Activated CD4-positive, alpha-beta T cell treated with anti-CD3 and anti-CD28 coated beads, Interleukin-2, amount 10 ng/mL, durations not matched to agents 24 days and 14 days (primary cell): ENCODE measurements at regions not wholly inside any gene's neighbourhood (a gene's known extent, or its start where the extent isn't known, plus 50 kb on each side); places are given as distances from the start of the nearest gene placed in this dataset.

Source experiments
- DNase-seq: peaks from one replicate; pipeline ENCODE4 v3.0.0; 2022
- H3K27ac Mint-ChIP-seq: one replicate; pipeline ENCODE4 v1.8.0; 2022; ENCODE audit warnings: mild to moderate bottlenecking, mixed read lengths
- H3K27me3 Mint-ChIP-seq: one replicate; pipeline ENCODE4 v1.8.0; 2022; ENCODE audit warnings: mixed read lengths
- H3K36me3 Mint-ChIP-seq: one replicate; pipeline ENCODE4 v1.8.0; 2022; ENCODE audit warnings: low read depth, mild to moderate bottlenecking, mixed read lengths
- H3K4me1 Mint-ChIP-seq: one replicate; pipeline ENCODE4 v1.8.0; 2021; ENCODE audit warnings: mixed read lengths
- H3K4me3 Mint-ChIP-seq: one replicate; pipeline ENCODE4 v1.8.0; 2022; ENCODE audit warnings: mild to moderate bottlenecking, moderate library complexity, mixed read lengths
- H3K9me3 Mint-ChIP-seq: one replicate; pipeline ENCODE4 v1.8.0; 2021; ENCODE audit warnings: mixed read lengths
- intact Hi-C: fragments of 100-400 bp; cut with micrococcal nuclease; formaldehyde crosslinking; loops from one replicate; pipeline ENCODE4 v1.15.1; 2023

DNA sequence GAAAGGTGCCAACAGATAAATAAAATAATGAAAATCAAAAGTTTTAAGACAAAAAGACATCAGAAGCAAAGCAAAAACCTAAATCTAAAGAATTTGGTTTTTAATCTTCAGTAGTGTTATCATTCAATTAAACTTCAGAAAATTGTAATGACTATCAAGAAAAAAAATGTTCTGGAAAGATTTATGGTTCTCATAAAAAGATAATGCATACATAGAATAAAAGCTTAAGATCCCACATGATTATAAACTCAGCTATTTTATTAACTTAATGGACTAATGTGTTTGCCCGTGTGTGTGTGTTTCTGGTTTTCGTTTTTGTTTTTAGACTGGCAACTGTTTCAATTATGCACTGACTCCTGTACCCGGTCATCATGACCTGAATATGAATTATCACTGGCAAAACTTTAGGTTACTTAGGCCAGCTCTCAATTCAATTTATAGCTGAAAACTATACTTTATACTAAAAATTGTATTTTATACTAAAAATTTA is 217.5 kb upstream of the DKK2 start:
- intact Hi-C loops: no loop called here
- Mint-ChIP-seq H3K4me3 (no peak overlapping the region), H3K27ac (no peak overlapping the region), H3K9me3 (no peaks in the 10 kb centered on the region), H3K36me3 (no peaks in the 10 kb centered on the region), H3K4me1 (no peaks in the 10 kb centered on the region), H3K27me3 (no peaks in the 10 kb centered on the region)
- no peak for DNase-seq

DNA sequence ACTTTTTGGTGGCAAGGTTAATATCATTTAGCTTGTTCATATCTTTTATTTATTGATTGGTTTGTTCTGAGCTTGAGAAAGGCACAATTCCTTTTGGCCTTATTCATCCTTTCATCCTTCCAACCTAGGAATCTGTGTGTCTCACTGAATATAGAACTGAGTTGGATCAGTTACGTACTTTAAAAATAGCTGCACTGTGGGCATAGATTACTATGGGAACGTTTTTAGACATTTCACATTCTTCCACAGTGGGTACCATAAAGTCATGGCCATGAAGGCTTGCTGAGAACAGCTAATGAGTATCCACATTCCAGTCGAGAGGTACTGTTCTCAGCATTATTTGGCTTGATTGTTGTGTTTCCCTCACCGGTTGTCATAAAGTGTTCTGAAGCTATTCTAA is 217.0 kb upstream of the DKK2 start:
- intact Hi-C loops: no loop called here
- H3K4me3 Mint-ChIP-seq: no peak overlapping the region
- H3K36me3 Mint-ChIP-seq: no peaks in the 10 kb centered on the region
- no peak for DNase-seq
- H3K27ac Mint-ChIP-seq: no peak overlapping the region
- no peaks in the 10 kb centered on the region for H3K9me3 Mint-ChIP-seq
- H3K27me3 Mint-ChIP-seq: no peaks in the 10 kb centered on the region
- H3K4me1 Mint-ChIP-seq: no peaks in the 10 kb centered on the region

DNA sequence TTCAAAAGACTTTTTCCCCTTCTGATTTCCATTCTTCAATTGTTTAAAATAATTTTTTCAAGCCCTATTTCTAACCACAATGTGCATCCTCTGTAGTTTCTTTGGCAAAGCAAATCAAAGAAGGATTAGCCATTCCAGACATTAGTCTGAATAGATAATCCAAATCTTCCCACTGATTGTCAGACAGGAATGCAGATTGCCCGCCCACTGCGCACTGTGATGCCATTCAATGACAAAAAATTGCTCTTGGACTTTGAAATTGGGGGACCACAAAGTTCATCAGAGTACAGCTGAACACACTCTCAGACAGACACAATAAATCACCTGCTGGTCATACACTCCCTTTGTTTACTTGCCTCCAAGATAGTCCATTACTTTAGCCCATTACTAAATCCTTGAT is 216.5 kb upstream of the DKK2 start:
- intact Hi-C loops: no loop called here
- Mint-ChIP-seq H3K9me3 (no peaks in the 10 kb centered on the region), H3K4me3 (no peak overlapping the region), H3K36me3 (no peaks in the 10 kb centered on the region), H3K27ac (no peak overlapping the region), H3K27me3 (no peaks in the 10 kb centered on the region), H3K4me1 (no peaks in the 10 kb centered on the region)
- DNase-seq: no peak

DNA sequence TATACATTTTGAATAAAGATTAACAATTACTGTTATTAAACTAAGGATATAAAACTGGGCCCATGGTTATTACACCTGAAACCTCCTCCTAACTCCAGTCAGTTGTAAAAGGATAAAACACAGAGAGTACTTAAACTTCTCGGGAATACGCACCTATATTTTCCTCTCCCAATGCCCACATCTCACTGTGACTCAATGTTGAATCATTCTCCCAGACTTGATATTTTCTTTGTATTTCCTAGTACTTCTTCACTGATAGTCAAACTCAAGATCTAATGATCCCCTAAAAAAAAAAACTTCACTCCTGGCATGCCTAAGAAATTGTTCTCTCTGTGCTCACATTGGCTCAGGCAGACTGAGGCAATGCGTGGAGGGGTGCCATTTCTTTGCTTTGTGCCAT is 212.5 kb upstream of the DKK2 start:
- intact Hi-C loops: no loop called here
- no peaks in the 10 kb centered on the region for H3K4me1 Mint-ChIP-seq
- no peaks in the 10 kb centered on the region for H3K9me3 Mint-ChIP-seq
- no peaks in the 10 kb centered on the region for H3K36me3 Mint-ChIP-seq
- H3K4me3 Mint-ChIP-seq: no peak overlapping the region
- no peak overlapping the region for H3K27ac Mint-ChIP-seq
- no peaks in the 10 kb centered on the region for H3K27me3 Mint-ChIP-seq
- DNase-seq: no peak

DNA sequence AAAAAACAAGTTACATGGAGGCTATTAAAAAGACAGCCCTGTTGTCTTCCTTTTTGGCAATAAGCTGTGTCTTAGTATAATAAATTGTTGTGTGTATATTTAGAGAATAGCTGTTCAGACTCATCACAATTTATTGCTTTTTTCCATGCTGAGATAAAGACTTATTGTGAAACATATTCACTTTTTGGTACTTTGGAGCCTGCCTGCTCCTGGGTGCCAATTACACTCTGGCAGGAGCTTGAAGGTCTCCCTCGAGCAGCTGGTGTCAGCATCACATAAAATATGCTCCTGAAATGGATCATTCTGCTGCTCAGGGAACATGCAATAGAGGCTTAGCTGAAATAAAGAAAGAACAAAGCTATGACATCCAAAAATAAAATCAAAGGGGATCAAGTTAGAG is 211.6 kb upstream of the DKK2 start:
- no peaks in the 10 kb centered on the region for H3K27me3 Mint-ChIP-seq
- H3K4me3 Mint-ChIP-seq: no peak overlapping the region
- intact Hi-C loops: no loop called here
- H3K36me3 Mint-ChIP-seq: no peaks in the 10 kb centered on the region
- H3K4me1 Mint-ChIP-seq: no peaks in the 10 kb centered on the region
- no peak overlapping the region for H3K27ac Mint-ChIP-seq
- no peak for DNase-seq
- no peaks in the 10 kb centered on the region for H3K9me3 Mint-ChIP-seq

DNA sequence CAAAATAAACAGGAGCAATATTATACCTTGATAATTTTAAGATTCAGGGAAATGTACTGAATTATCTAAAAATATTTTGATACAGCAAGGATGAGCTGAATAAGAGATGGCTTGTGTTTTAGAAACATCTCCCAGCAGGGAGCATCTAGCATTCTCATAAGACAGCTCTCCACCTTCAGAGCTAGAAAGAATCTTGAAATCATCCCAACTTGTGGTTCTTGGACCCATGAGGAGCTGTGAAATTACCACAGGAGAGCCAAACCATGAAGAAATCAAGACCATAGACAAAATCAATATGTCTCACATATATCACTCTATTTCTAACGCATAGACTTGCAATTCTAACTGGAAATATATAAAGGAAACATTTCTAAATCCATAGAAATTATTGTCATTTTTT is 210.6 kb upstream of the DKK2 start:
- intact Hi-C loops: no loop called here
- no peaks in the 10 kb centered on the region for H3K4me1 Mint-ChIP-seq

DNA sequence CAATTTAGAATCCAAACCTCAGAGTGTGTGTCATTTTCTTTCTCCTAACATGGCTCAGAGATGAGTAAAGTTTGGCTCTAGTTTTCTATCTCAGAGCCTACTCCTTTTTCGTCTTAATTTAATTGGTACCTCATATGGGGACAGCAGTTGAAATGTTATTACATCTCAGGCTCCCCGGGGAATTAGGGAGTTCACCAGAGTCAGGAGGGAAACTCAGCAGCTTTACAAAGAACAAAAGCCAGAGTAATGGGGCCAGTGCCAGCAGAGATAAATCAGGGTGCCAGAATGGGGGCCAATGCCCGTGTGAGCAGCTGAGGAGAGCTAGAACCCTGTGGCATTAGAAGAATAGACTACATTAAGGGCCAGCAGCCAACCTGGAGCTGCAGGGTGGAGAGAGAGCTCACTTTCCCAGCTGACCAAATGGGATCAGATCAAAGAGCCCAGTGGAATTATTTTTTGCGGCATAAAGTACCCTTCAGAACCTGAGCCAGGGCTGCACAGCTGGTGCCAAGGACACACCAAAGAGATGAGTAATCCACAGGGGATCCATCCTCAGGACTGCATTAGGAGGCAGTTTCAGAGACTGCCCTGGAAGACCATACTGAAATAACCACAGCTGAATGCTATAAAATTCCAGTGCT is 207.1 kb upstream of the DKK2 start:
- Mint-ChIP-seq H3K9me3 (no peaks in the 10 kb centered on the region), H3K4me1 (no peaks in the 10 kb centered on the region), H3K27ac (no peak overlapping the region), H3K36me3 (no peaks in the 10 kb centered on the region), H3K27me3 (no peaks in the 10 kb centered on the region), H3K4me3 (no peak overlapping the region)
- intact Hi-C loops: no loop called here
- no peak for DNase-seq

More for the DNA sequence above, 210.6 kb upstream of the DKK2 start:
- Mint-ChIP-seq H3K9me3 (no peaks in the 10 kb centered on the region), H3K27ac (no peak overlapping the region), H3K4me3 (no peak overlapping the region), H3K36me3 (no peaks in the 10 kb centered on the region), H3K27me3 (no peaks in the 10 kb centered on the region)
- no peak for DNase-seq

DNA sequence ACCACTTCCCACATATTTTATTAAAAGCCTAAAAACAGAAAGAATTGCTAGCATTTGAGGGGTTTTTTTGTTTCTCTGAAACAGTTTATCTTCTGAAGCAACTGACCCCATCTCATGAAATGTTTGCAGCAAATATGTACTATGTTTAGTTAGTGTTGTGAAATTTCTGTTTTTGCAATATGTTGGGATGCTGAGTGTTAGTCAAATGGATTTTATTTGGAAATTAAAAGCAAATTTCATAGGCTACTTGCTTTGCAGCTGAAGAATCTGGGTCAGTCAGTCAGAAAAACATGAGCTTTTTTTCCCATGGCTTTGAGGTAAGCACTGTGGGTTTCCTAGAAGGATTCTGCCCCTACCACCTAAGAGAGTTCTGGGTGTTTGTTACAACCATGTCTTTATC is 184.9 kb upstream of the DKK2 start:
- Mint-ChIP-seq H3K4me1 (no peaks in the 10 kb centered on the region), H3K9me3 (no peaks in the 10 kb centered on the region), H3K27me3 (no peaks in the 10 kb centered on the region), H3K36me3 (no peaks in the 10 kb centered on the region), H3K27ac (no peak overlapping the region), H3K4me3 (no peak overlapping the region)
- DNase-seq: no peak
- intact Hi-C loops: no loop called here

DNA sequence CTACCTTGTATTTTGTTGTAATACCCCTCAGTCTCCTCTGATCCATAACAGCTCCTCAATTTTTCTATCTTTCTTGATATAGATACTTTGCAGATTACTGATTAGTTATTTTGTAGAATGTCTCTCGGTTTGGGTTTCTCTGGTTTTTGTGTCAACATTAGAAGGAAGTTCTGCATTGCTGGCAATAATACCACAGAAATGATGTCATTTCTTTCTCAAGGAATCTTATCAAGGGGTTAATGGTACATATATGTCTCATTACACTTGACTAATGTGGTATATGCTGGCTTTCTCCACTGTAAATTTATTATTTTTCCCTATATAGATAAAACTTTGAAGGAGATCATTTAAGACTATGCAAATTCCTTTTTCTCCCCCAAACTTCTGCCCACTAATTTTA is 183.6 kb upstream of the DKK2 start:
- DNase-seq: no peak
- Mint-ChIP-seq H3K36me3 (no peaks in the 10 kb centered on the region), H3K4me1 (no peaks in the 10 kb centered on the region), H3K4me3 (no peak overlapping the region), H3K27ac (no peak overlapping the region), H3K27me3 (no peaks in the 10 kb centered on the region), H3K9me3 (no peaks in the 10 kb centered on the region)
- intact Hi-C loops: no loop called here

DNA sequence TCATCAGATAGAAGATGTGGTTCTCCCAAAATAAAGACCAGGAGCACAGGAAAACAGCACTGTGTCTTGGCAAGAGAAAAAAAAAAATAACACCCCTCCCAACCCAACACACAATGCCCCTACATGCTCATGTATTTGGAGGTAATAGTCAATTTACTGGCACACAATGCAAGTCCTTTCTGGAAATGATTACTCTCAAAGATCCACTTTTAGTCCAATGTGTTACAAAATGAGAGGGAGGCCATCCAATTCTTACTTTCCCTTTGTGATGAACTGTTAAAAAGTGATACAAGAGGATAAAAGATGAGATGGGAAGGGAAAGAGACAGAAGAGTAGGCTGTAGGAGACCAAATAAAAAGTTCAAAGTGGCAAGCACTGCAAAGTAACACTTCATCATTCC is 180.3 kb upstream of the DKK2 start:
- H3K27me3 Mint-ChIP-seq: no peaks in the 10 kb centered on the region
- no peaks in the 10 kb centered on the region for H3K4me1 Mint-ChIP-seq
- no peak overlapping the region for H3K4me3 Mint-ChIP-seq
- no peaks in the 10 kb centered on the region for H3K36me3 Mint-ChIP-seq
- no peak overlapping the region for H3K27ac Mint-ChIP-seq
- no peaks in the 10 kb centered on the region for H3K9me3 Mint-ChIP-seq
- DNase-seq: no peak
- intact Hi-C loops: no loop called here

DNA sequence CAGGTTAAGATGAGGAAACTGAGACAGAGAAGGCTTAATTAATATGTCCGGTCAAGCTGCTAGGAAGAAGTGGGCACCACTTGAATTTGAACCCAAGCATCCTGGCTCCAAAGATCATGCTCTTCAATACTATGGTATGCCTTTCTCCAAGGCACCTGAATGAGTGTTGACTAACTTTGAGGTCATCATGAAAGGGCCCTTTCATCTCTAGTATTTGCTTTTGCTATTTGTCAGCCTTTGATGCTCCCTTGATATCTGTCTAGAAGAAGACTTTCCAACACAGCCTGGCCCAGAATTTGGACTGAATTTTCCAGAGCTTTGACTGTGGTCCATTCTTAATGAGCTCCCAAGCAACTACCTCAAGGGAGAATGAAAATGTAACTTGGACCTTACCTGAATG is 179.1 kb upstream of the DKK2 start:
- no peaks in the 10 kb centered on the region for H3K36me3 Mint-ChIP-seq
- H3K4me1 Mint-ChIP-seq: no peaks in the 10 kb centered on the region
- H3K27ac Mint-ChIP-seq: no peak overlapping the region
- no peak for DNase-seq
- H3K9me3 Mint-ChIP-seq: no peaks in the 10 kb centered on the region
- H3K4me3 Mint-ChIP-seq: no peak overlapping the region
- intact Hi-C loops: no loop called here
- H3K27me3 Mint-ChIP-seq: no peaks in the 10 kb centered on the region

DNA sequence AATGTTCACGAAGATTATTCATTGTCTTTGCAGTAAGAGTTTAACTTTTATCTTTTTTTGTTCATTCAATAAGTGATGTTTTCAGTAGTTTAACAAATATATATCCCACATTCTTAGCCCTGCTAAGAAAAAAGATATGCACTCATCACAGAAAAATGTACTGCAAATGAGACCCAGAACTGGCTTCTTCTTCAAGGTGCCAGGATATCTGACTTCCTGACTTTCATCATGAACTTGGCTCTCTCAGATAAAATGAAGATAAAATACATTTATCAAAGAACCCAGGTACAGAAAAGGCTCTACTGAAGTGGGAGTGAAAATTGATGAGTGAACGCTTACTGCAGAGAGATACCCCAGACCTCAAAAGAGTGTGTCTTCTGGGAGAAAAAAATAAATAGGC is 177.8 kb upstream of the DKK2 start:
- intact Hi-C loops: no loop called here
- Mint-ChIP-seq H3K27ac (no peak overlapping the region), H3K36me3 (no peaks in the 10 kb centered on the region), H3K9me3 (no peaks in the 10 kb centered on the region), H3K4me3 (no peak overlapping the region), H3K4me1 (no peaks in the 10 kb centered on the region), H3K27me3 (no peaks in the 10 kb centered on the region)
- DNase-seq: no peak

DNA sequence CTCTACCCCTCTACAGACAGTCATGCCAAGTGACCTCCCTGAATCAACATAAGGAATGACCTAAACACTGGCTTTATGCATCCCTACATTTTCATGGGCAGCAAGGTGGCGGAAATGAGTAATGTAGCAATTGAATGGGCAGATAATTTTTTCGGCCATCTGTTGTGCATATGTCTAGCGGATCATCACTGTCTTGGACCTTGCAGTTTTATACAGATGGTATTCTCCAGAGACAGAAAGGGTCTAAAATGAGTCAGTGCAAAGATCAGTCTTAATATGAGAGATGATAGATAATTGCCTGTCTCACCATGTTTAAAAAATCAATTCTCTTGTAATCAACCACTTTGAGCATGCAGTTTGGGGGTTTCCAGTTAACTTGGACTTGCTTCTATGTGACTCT is 177.3 kb upstream of the DKK2 start:
- Mint-ChIP-seq H3K4me3 (no peak overlapping the region), H3K27me3 (no peaks in the 10 kb centered on the region), H3K27ac (no peak overlapping the region), H3K9me3 (no peaks in the 10 kb centered on the region), H3K4me1 (no peaks in the 10 kb centered on the region), H3K36me3 (no peaks in the 10 kb centered on the region)
- DNase-seq: no peak
- intact Hi-C loops: no loop called here

DNA sequence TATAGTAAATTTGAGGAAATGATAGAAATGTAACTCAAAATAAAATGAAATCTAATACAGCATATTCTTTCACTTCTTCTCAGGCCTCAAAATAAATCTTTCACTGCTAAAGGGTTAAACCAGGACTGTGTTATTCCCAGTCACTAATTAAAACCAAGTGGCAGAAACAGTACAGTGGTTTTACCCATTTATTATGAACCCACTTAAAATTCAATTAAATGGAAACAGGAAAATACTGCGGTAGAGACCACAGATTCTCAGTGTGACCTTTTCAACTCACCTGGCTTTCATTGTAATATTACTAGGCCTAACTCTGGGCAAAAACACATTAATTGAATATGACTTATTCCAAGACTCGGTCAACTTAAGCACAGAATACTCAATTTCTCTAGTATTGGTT is 176.5 kb upstream of the DKK2 start:
- Mint-ChIP-seq H3K27me3 (no peaks in the 10 kb centered on the region), H3K4me1 (no peaks in the 10 kb centered on the region), H3K9me3 (no peaks in the 10 kb centered on the region), H3K4me3 (no peak overlapping the region), H3K27ac (no peak overlapping the region), H3K36me3 (no peaks in the 10 kb centered on the region)
- intact Hi-C loops: no loop called here
- DNase-seq: no peak

DNA sequence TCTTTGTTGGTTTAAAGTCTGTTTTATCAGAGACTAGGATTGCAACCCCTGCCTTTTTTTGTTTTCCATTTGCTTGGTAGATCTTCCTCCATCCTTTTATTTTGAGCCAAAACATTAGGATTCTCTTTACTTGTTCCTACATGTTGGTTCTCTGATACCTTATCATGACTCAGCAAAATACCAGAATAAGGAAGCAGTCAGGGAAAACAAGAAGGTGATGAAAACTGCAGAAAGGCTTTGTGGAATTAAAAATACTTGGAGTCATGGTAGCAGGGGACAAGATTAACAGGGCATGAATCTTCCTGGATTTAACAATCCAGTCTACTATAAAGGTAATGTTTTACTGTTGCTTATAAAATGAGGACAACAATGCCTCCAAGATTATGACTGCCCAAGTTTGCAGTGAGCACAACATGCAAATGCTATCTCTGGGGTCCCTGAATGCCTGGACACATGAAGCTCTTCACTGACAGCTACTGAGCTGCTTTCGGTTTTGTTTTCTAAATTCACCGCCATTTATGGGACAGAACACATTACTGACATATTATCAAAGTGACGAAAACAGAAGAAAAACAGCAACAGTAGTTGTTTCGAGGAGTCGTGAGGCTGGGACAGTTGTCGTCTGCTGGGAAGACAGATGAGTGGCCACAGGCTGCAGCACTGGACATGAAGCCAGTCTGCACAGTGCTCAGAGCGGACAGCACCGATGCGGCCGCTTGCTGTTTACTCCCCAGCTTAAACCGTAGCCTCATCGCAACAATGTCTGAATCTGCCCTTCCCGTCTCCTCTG is 174.5 kb upstream of the DKK2 start:
- intact Hi-C loops: no loop called here
- DNase-seq: no peak
- H3K36me3 Mint-ChIP-seq: no peaks in the 10 kb centered on the region
- H3K27ac Mint-ChIP-seq: no peak overlapping the region
- no peak overlapping the region for H3K4me3 Mint-ChIP-seq
- H3K27me3 Mint-ChIP-seq: no peaks in the 10 kb centered on the region
- no peaks in the 10 kb centered on the region for H3K4me1 Mint-ChIP-seq
- H3K9me3 Mint-ChIP-seq: no peaks in the 10 kb centered on the region
